Liver (tissue), 8 donors: ENCODE measurements at regions not wholly inside any gene's neighbourhood (a gene's known extent, or its start where the extent isn't known, plus 50 kb on each side); places are given as distances from the start of the nearest gene placed in this dataset.

ENCODE experiments used
- DNase-seq: peaks from one replicate; pipeline ENCODE4 v3.0.0-alpha.2; 2017; ENCODE audit warnings: low spot score
- H3K27ac ChIP-seq, 2 donors: one replicate each; pipeline ENCODE4 v1.7.0; 2013; ENCODE audit warnings: inconsistent platforms in 2 of 2, low read length in 2 of 2, control low read depth in 1 of 2, low read depth in 1 of 2, mild to moderate bottlenecking in 1 of 2
- H3K27me3 ChIP-seq, 4 donors: one replicate each; pipeline versions ENCODE4 v1.6.1 to v1.7.0; 2013; ENCODE audit warnings: low read length in 3 of 4, inconsistent platforms in 1 of 4, mild to moderate bottlenecking in 1 of 4, moderate library complexity in 1 of 4; ENCODE audit not compliant: control insufficient read depth in 4 of 4, insufficient read depth in 4 of 4
- H3K36me3 ChIP-seq, 4 donors: one replicate each; pipeline versions ENCODE4 v1.6.1 to v1.7.0; 2013; ENCODE audit warnings: low read length in 3 of 4, mild to moderate bottlenecking in 3 of 4, low read depth in 1 of 4, moderate library complexity in 1 of 4; ENCODE audit not compliant: control insufficient read depth in 4 of 4, insufficient read depth in 3 of 4
- H3K4me1 ChIP-seq, 4 donors: one replicate each; pipeline versions ENCODE4 v1.6.1 to v1.7.0; 2013; ENCODE audit warnings: low read length in 3 of 4, mild to moderate bottlenecking in 3 of 4, moderate library complexity in 1 of 4; ENCODE audit not compliant: control insufficient read depth in 4 of 4, insufficient read depth in 4 of 4
- H3K4me3 ChIP-seq, 3 donors: one replicate each; pipeline versions ENCODE4 v1.6.1 to v1.7.0; 2013; ENCODE audit warnings: low read length in 3 of 3, control low read depth in 1 of 3, low read depth in 1 of 3, mild to moderate bottlenecking in 1 of 3
- H3K9ac ChIP-seq, 2 donors: one replicate each; pipeline ENCODE4 v1.7.0; 2013; ENCODE audit warnings: low read length in 2 of 2, mild to moderate bottlenecking in 2 of 2, moderate library complexity in 2 of 2, control low read depth in 1 of 2, low read depth in 1 of 2
- H3K9me3 ChIP-seq, 4 donors: one replicate each; pipeline versions ENCODE4 v1.6.1 to v1.7.0; 2013; ENCODE audit warnings: low read length in 3 of 4; ENCODE audit not compliant: control insufficient read depth in 4 of 4
- ATF3 ChIP-seq: IDR thresholded peaks from 2 replicates; pipeline ENCODE4 v1.6.1; 2016; ENCODE audit warnings: antibody characterized with exemption
- EGR1 ChIP-seq, 2 donors: IDR thresholded peaks; 2 replicates each; pipeline ENCODE4 v1.6.1; 2016 to 2018; ENCODE audit warnings: antibody characterized with exemption in 2 of 2, low read depth in 2 of 2
- FOXA1 ChIP-seq: IDR thresholded peaks from 2 replicates; pipeline ENCODE4 v1.6.1; 2016; ENCODE audit warnings: antibody characterized with exemption
- FOXA2 ChIP-seq: IDR thresholded peaks from 2 replicates; pipeline ENCODE4 v1.6.1; 2016; ENCODE audit warnings: antibody characterized with exemption
- GABPA ChIP-seq, 2 donors: IDR thresholded peaks in 1 of 2; conservative IDR thresholded peaks in 1 of 2; 2 replicates each; pipeline ENCODE4 v1.6.1; 2016; ENCODE audit warnings: antibody characterized with exemption in 2 of 2, mild to moderate bottlenecking in 1 of 2, moderate library complexity in 1 of 2
- HNF4A ChIP-seq, 2 donors: conservative IDR thresholded peaks; 2 replicates each; pipeline ENCODE4 v1.6.1; 2016; ENCODE audit warnings: antibody characterized with exemption in 2 of 2, mild to moderate bottlenecking in 2 of 2
- HNF4G ChIP-seq: IDR thresholded peaks from 2 replicates; pipeline ENCODE4 v1.6.1; 2016; ENCODE audit warnings: antibody characterized with exemption
- JUND ChIP-seq, 2 donors: IDR thresholded peaks; 2 replicates each; pipeline ENCODE4 v1.6.1; 2016; ENCODE audit warnings: antibody characterized with exemption in 2 of 2
- MAX ChIP-seq: IDR thresholded peaks from 2 replicates; pipeline ENCODE4 v1.6.1; 2016; ENCODE audit warnings: antibody characterized with exemption
- NR2F2 ChIP-seq: IDR thresholded peaks from 2 replicates; pipeline ENCODE4 v1.6.1; 2016; ENCODE audit warnings: antibody characterized with exemption
- RAD21 ChIP-seq, 2 donors: IDR thresholded peaks; 2 replicates each; pipeline ENCODE4 v1.6.1; 2016; ENCODE audit warnings: antibody characterized with exemption in 2 of 2, mild to moderate bottlenecking in 2 of 2
- REST ChIP-seq: IDR thresholded peaks from 2 replicates; pipeline ENCODE4 v1.6.1; 2016; ENCODE audit warnings: antibody characterized with exemption, mild to moderate bottlenecking
- RXRA ChIP-seq, 2 donors: IDR thresholded peaks; 2 replicates each; pipeline ENCODE4 v1.6.1; 2017 to 2018; ENCODE audit warnings: antibody characterized with exemption in 2 of 2, mild to moderate bottlenecking in 1 of 2
- SP1 ChIP-seq: IDR thresholded peaks from 2 replicates; pipeline ENCODE4 v1.6.1; 2018; ENCODE audit warnings: antibody characterized with exemption, mild to moderate bottlenecking
- TAF1 ChIP-seq: conservative IDR thresholded peaks from 2 replicates; pipeline ENCODE4 v1.6.1; 2016; ENCODE audit warnings: antibody characterized with exemption, mild to moderate bottlenecking
- YY1 ChIP-seq: IDR thresholded peaks from 2 replicates; pipeline ENCODE4 v1.6.1; 2016; ENCODE audit warnings: antibody characterized with exemption, mild to moderate bottlenecking
- WGBS: extraction: QIAGEN DNeasy Blood & Tissue Kit; methylation state at CpG from one replicate; pipeline ENCODE4 v1.1.7; 2013; 5-methylcytosine and 5-hydroxymethylcytosine counted together
- TF ChIP-seq, protein P1 (sequence below): fragments of 150-350 bp; IDR thresholded peaks from 2 replicates; pipeline ENCODE4 v1.5.1; 2017; ENCODE audit warnings: improper control_type of control experiment, low read depth, low read length; ENCODE audit not compliant: missing input control
- TF ChIP-seq, protein P2 (sequence below): IDR thresholded peaks from 2 replicates; pipeline ENCODE4 v1.6.1; 2016; ENCODE audit warnings: antibody characterized with exemption
- donor health status: healthy.
- donor health status: healthy.
- donor health status: healthy.
- donor health status: healthy.
- donor health status: healthy.

GRCh38 chr4:8702516-8703400 lies 110.2 kb downstream of the CPZ start (continued):
- TF ChIP-seq, protein P1, sequence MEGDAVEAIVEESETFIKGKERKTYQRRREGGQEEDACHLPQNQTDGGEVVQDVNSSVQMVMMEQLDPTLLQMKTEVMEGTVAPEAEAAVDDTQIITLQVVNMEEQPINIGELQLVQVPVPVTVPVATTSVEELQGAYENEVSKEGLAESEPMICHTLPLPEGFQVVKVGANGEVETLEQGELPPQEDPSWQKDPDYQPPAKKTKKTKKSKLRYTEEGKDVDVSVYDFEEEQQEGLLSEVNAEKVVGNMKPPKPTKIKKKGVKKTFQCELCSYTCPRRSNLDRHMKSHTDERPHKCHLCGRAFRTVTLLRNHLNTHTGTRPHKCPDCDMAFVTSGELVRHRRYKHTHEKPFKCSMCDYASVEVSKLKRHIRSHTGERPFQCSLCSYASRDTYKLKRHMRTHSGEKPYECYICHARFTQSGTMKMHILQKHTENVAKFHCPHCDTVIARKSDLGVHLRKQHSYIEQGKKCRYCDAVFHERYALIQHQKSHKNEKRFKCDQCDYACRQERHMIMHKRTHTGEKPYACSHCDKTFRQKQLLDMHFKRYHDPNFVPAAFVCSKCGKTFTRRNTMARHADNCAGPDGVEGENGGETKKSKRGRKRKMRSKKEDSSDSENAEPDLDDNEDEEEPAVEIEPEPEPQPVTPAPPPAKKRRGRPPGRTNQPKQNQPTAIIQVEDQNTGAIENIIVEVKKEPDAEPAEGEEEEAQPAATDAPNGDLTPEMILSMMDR = no peak

DNA sequence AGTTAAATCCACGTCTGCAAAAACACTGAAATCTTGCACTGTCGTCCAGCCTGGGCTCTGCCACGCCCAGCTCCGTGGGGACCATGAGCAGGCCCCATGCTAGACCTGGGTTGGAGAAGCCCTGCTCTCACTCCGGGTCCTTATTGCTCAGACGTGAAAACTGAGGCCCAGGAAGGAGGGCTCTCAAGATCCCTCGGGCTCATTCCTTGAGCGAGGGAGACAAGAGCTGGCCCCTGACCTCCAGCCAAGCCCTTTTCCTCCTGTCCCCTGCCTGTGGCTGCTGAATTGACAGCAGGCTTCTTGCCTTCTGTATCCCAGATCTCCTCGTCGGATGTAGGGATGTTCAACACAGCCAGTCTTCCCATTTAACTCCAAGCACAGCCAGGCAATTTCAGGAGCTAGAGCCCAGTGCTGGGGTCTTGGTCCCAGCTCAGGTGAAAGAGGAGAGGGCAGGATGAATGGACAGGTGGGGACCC lies 109.5 kb downstream of the CPZ start:
- Histone ChIP-seq H3K36me3 (no peaks in the 10 kb centered on the region), H3K9me3 (peaks cover 0 to 6% (median 2%) of the 10 kb centered on the region in 4 donors), H3K4me3 (no peak overlapping the region), H3K27me3 (peaks cover 0 to 4% (median 0%) of the 10 kb centered on the region in 4 donors), H3K4me1 (no peaks in the 10 kb centered on the region), H3K27ac (no peak overlapping the region), H3K9ac (no peak overlapping the region)
- DNase-seq = no peak
- WGBS = 58% methylated on average over 10 of the region's 10 CpGs
- TF ChIP-seq RAD21 (IDR thresholded peaks at IDR 0.05) (no peak), FOXA1 (no peak), FOXA2 (no peak), NR2F2 (no peak), JUND (IDR thresholded peaks at IDR 0.05) (no peak), SP1 (no peak), REST (no peak), EGR1 (IDR thresholded peaks at IDR 0.05; ENCODE audit: low read depth in 2 of 2) (no peak), MAX (no peak), YY1 (no peak), TAF1 (no peak), RXRA (IDR thresholded peaks at IDR 0.05) (no peak), ATF3 (no peak), HNF4A (conservative IDR thresholded peaks at IDR 0.05) (no peak), GABPA (IDR thresholded peaks at IDR 0.05 in 1 of 2, conservative IDR thresholded peaks at IDR 0.05 in 1 of 2) (no peak), HNF4G (no peak)
- TF ChIP-seq, protein P2, sequence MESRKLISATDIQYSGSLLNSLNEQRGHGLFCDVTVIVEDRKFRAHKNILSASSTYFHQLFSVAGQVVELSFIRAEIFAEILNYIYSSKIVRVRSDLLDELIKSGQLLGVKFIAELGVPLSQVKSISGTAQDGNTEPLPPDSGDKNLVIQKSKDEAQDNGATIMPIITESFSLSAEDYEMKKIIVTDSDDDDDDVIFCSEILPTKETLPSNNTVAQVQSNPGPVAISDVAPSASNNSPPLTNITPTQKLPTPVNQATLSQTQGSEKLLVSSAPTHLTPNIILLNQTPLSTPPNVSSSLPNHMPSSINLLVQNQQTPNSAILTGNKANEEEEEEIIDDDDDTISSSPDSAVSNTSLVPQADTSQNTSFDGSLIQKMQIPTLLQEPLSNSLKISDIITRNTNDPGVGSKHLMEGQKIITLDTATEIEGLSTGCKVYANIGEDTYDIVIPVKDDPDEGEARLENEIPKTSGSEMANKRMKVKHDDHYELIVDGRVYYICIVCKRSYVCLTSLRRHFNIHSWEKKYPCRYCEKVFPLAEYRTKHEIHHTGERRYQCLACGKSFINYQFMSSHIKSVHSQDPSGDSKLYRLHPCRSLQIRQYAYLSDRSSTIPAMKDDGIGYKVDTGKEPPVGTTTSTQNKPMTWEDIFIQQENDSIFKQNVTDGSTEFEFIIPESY = no peak
- TF ChIP-seq, protein P1 = no peak
